Keratinocyte (primary cell): ENCODE measurements at regions not wholly inside any gene's neighbourhood (a gene's known extent, or its start where the extent isn't known, plus 50 kb on each side); places are given as distances from the start of the nearest gene placed in this dataset.

Source experiments
- DNase-seq: peaks from one replicate; pipeline ENCODE4 v3.0.0-alpha.2; 2011; ENCODE audit warnings: low read depth, missing footprints, low spot score
- FAIRE-seq: peaks from 2 replicates; lab custom pipeline; 2011; peaks lifted over from hg19 to GRCh38; lab: Jason Lieb, UNC
- H2AFZ ChIP-seq: 2 replicates; pipeline ENCODE4 v1.6.0; 2012; ENCODE audit warnings: low read length, control low read depth, inconsistent platforms; ENCODE audit not compliant: control insufficient read depth
- H3K27ac ChIP-seq: 2 replicates; pipeline ENCODE4 v1.5.1; 2011; ENCODE audit warnings: low read length; ENCODE audit not compliant: control insufficient read depth, insufficient read depth
- H3K27me3 ChIP-seq: 3 replicates; pipeline ENCODE4 v1.6.0; 2011; ENCODE audit warnings: low read length; ENCODE audit not compliant: control insufficient read depth, insufficient read depth; ENCODE audit errors: extremely low read depth
- H3K36me3 ChIP-seq, 2 experiments: 2 replicates in 1 of 2; 3 replicates in 1 of 2; pipeline ENCODE4 v1.5.1; 2011; ENCODE audit warnings: low read length in 2 of 2, mild to moderate bottlenecking in 1 of 2; ENCODE audit not compliant: control insufficient read depth in 2 of 2, insufficient read depth in 2 of 2; ENCODE audit errors: extremely low read depth in 1 of 2
- H3K4me1 ChIP-seq: 3 replicates; pipeline ENCODE4 v1.5.1; 2011; ENCODE audit warnings: low read length; ENCODE audit not compliant: control insufficient read depth, insufficient read depth; ENCODE audit errors: extremely low read depth
- H3K4me2 ChIP-seq: 3 replicates; pipeline ENCODE4 v1.6.0; 2011; ENCODE audit warnings: low read depth, low read length; ENCODE audit not compliant: control insufficient read depth, insufficient read depth; ENCODE audit errors: extremely low read depth
- H3K4me3 ChIP-seq, 3 experiments: fragments of 200-600 bp in 1 of 3; sonication (generic) in 1 of 3; 2 replicates in 2 of 3; 3 replicates in 1 of 3; pipeline ENCODE4 v1.5.1; 2011 to 2016; ENCODE audit warnings: low read length in 3 of 3, mild to moderate bottlenecking in 3 of 3, control low read depth in 2 of 3, inconsistent platforms in 1 of 3, low read depth in 1 of 3, mixed read lengths in 1 of 3, mixed run types in 1 of 3, moderate library complexity in 1 of 3; ENCODE audit not compliant: control insufficient read depth in 2 of 3, insufficient read depth in 2 of 3; ENCODE audit errors: extremely low read depth in 1 of 3
- H3K79me2 ChIP-seq: 2 replicates; pipeline ENCODE4 v1.6.0; 2012; ENCODE audit warnings: low read length; ENCODE audit not compliant: control insufficient read depth, insufficient read depth
- H3K9ac ChIP-seq: 3 replicates; pipeline ENCODE4 v1.6.0; 2011; ENCODE audit warnings: low read length; ENCODE audit not compliant: control insufficient read depth, insufficient read depth; ENCODE audit errors: extremely low read depth
- H3K9me1 ChIP-seq: 3 replicates; pipeline ENCODE4 v1.6.0; 2011; ENCODE audit warnings: low read length; ENCODE audit not compliant: control insufficient read depth, insufficient read depth; ENCODE audit errors: extremely low read depth
- H3K9me3 ChIP-seq: 2 replicates; pipeline ENCODE4 v1.5.1; 2012; ENCODE audit warnings: low read depth, low read length; ENCODE audit not compliant: control insufficient read depth
- H4K20me1 ChIP-seq: 3 replicates; pipeline ENCODE4 v1.6.0; 2011; ENCODE audit warnings: low read length; ENCODE audit not compliant: control insufficient read depth, insufficient read depth; ENCODE audit errors: extremely low read depth
- CTCF ChIP-seq, 3 experiments: IDR thresholded peaks in 1 of 3; conservative IDR thresholded peaks in 1 of 3; optimal IDR thresholded peaks in 1 of 3; 2 replicates in 2 of 3; 3 replicates in 1 of 3; pipeline versions ENCODE3 to v1.5.1; 2011; ENCODE audit warnings: low read length in 3 of 3, mild to moderate bottlenecking in 3 of 3, moderate library complexity in 2 of 3, control low read depth in 1 of 3, inconsistent platforms in 1 of 3; ENCODE audit not compliant: insufficient read depth in 2 of 3; ENCODE audit errors: extremely low read depth in 1 of 3
- EZH2 ChIP-seq: IDR thresholded peaks from one replicate; pipeline ENCODE4 v1.6.1; 2012; ENCODE audit warnings: inconsistent platforms, mild to moderate bottlenecking, low read length, moderate library complexity
- dilution Hi-C: fragments of 300-500 bp; cut with MboI; formaldehyde crosslinking; loops from one replicate; pipeline ENCODE4 v1.7.0; 2020; ENCODE audit warnings: low sequenced_read_pairs; ENCODE audit not compliant: extremely low pct_ligation_motif_present

GRCh38 chr11:70926543-70927201, 325.7 kb downstream of the SHANK2 start:
- Histone ChIP-seq H3K4me1 (no peaks in the 10 kb centered on the region), H3K9me1 (no peaks in the 10 kb centered on the region), H4K20me1 (no peaks in the 10 kb centered on the region), H2AFZ (no peak overlapping the region), H3K4me2 (no peak overlapping the region), H3K79me2 (no peaks in the 10 kb centered on the region), H3K27ac (no peak overlapping the region), H3K9ac (no peak overlapping the region), H3K9me3 (peaks cover 3% of the 10 kb centered on the region), H3K27me3 (no peaks in the 10 kb centered on the region), H3K36me3 (no peaks in the 10 kb centered on the region), H3K4me3 (no peak overlapping the region)
- no peak for TF ChIP-seq EZH2
- no peak for TF ChIP-seq CTCF (optimal IDR thresholded peaks at IDR 0.05 in 1 of 3, IDR thresholded peaks at IDR 0.05 in 1 of 3, conservative IDR thresholded peaks at IDR 0.05 in 1 of 3; ENCODE audit: extremely low read depth in 1 of 3, insufficient read depth in 2 of 3, low read length in 3 of 3)
- no peak for FAIRE-seq
- dilution Hi-C loops = no loop called here
- DNase-seq = no peak

- no peaks in the 10 kb centered on the region for H4K20me1 ChIP-seq
- H3K27ac ChIP-seq = no peak overlapping the region
- H3K9ac ChIP-seq = no peak overlapping the region
- H3K79me2 ChIP-seq = no peaks in the 10 kb centered on the region
- no peak for FAIRE-seq
- peaks cover 3% of the 10 kb centered on the region for H3K9me3 ChIP-seq
- no peaks in the 10 kb centered on the region for H3K9me1 ChIP-seq
- H3K36me3 ChIP-seq = no peaks in the 10 kb centered on the region
- H3K4me2 ChIP-seq = no peak overlapping the region
- H3K27me3 ChIP-seq = no peaks in the 10 kb centered on the region
- H3K4me3 ChIP-seq = no peak overlapping the region
- TF ChIP-seq EZH2 (no peak), CTCF (optimal IDR thresholded peaks at IDR 0.05 in 1 of 3, IDR thresholded peaks at IDR 0.05 in 1 of 3, conservative IDR thresholded peaks at IDR 0.05 in 1 of 3; ENCODE audit: extremely low read depth in 1 of 3, insufficient read depth in 2 of 3, low read length in 3 of 3) (no peak)
- H3K4me1 ChIP-seq = no peaks in the 10 kb centered on the region
- DNase-seq = no peak
- dilution Hi-C loops = no loop called here
- H2AFZ ChIP-seq = no peak overlapping the region
These were observed 323.4 kb downstream of the SHANK2 start for GRCh38 chr11:70928854-70929598.
